Esophagus muscularis mucosa (tissue), 4 donors: ENCODE measurements at regions not wholly inside any gene's neighbourhood (a gene's known extent, or its start where the extent isn't known, plus 50 kb on each side); places are given as distances from the start of the nearest gene placed in this dataset.

ENCODE experiments used
- DNase-seq: peaks from one replicate; pipeline ENCODE4 v3.0.0-alpha.2; 2017; ENCODE audit errors: extremely low spot score
- H3K27ac ChIP-seq, 4 donors: fragments of 200-600 bp; sonication (generic); replicated peaks in 1 of 4; 1 replicate in 3 of 4; 2 replicates in 1 of 4; pipeline ENCODE4 v1.5.1; 2016 to 2019; ENCODE audit warnings: mild to moderate bottlenecking in 1 of 4
- H3K27me3 ChIP-seq, 4 donors: fragments of 200-600 bp; sonication (generic); one replicate each; pipeline versions ENCODE4 v1.5.1 to v1.6.0; 2016 to 2019
- H3K36me3 ChIP-seq, 4 donors: fragments of 200-600 bp; sonication (generic); one replicate each; pipeline ENCODE4 v1.5.1; 2016 to 2019
- H3K4me1 ChIP-seq, 4 donors: fragments of 200-600 bp; sonication (generic); one replicate each; pipeline ENCODE4 v1.5.1; 2016 to 2019
- H3K4me3 ChIP-seq, 4 donors: fragments of 200-600 bp; sonication (generic); 1 replicate in 2 of 4; 2 replicates in 2 of 4; pipeline ENCODE4 v1.5.1; 2016 to 2019; ENCODE audit warnings: mild to moderate bottlenecking in 4 of 4, moderate library complexity in 1 of 4
- H3K9me3 ChIP-seq, 4 donors: fragments of 200-600 bp; sonication (generic); 1 replicate in 3 of 4; 2 replicates in 1 of 4; pipeline ENCODE4 v1.5.1; 2016 to 2019
- EP300 ChIP-seq: sonication (generic); formaldehyde crosslinking; IDR thresholded peaks from one replicate; pipeline ENCODE4 v1.6.1; 2017; ENCODE audit warnings: antibody characterized with exemption
- POLR2A ChIP-seq: fragments of 450-650 bp; IDR thresholded peaks from one replicate; pipeline ENCODE4 v1.6.1; 2017; ENCODE audit warnings: antibody characterized with exemption, moderate library complexity, mild to moderate bottlenecking, low read depth
- POLR2AphosphoS5 ChIP-seq, 2 donors: sonication (generic); formaldehyde crosslinking; IDR thresholded peaks; one replicate each; pipeline ENCODE4 v1.6.1; 2017; ENCODE audit warnings: antibody characterized with exemption in 2 of 2
- WGBS: methylation state at CpG from one replicate; pipeline ENCODE4 v1.1.5; 2018; 5-methylcytosine and 5-hydroxymethylcytosine counted together
- intact Hi-C: fragments of 100-400 bp; cut with DNase I; formaldehyde crosslinking; loops from one replicate; pipeline ENCODE4 v1.15.1; 2023
- TF ChIP-seq, protein P1 (sequence below), 3 experiments: fragments of 200-600 bp in 2 of 3; fragments of 450-650 bp in 1 of 3; sonication (generic) in 2 of 3; IDR thresholded peaks; one replicate each; pipeline ENCODE4 v1.5.1; 2017 to 2019; ENCODE audit warnings: antibody characterized with exemption in 3 of 3, mild to moderate bottlenecking in 2 of 3, moderate library complexity in 1 of 3

DNA sequence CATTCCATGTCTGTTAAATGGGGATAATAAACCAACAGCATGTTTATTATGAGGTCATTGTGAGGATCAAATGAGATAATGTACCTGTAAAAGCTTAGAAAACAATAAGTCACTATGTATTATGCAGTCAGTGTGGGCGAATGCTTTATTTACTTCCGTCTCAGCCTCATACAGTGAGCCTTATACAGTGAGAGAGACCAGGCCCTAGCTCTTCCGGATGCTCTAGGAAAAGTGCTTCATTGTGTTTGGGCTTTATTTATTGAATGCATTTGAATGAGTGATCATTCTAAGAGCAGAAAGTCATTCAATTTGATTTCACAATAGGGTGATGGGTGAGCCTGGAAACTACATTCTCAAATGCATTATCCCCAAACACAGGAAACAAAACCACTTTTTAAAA is 603.9 kb upstream of the FANCL start:
- no peak for DNase-seq
- Histone ChIP-seq H3K36me3 (no peaks in the 10 kb centered on the region), H3K9me3 (no peaks in the 10 kb centered on the region), H3K27me3 (no peaks in the 10 kb centered on the region), H3K27ac (no peak overlapping the region), H3K4me1 (peaks cover 0 to 4% (median 0%) of the 10 kb centered on the region in 4 donors), H3K4me3 (no peak overlapping the region)
- intact Hi-C loops: no loop called here
- TF ChIP-seq POLR2AphosphoS5 (IDR thresholded peaks at IDR 0.05): no peak
- TF ChIP-seq POLR2A: no peak
- no peak for TF ChIP-seq EP300
- TF ChIP-seq, protein P1, sequence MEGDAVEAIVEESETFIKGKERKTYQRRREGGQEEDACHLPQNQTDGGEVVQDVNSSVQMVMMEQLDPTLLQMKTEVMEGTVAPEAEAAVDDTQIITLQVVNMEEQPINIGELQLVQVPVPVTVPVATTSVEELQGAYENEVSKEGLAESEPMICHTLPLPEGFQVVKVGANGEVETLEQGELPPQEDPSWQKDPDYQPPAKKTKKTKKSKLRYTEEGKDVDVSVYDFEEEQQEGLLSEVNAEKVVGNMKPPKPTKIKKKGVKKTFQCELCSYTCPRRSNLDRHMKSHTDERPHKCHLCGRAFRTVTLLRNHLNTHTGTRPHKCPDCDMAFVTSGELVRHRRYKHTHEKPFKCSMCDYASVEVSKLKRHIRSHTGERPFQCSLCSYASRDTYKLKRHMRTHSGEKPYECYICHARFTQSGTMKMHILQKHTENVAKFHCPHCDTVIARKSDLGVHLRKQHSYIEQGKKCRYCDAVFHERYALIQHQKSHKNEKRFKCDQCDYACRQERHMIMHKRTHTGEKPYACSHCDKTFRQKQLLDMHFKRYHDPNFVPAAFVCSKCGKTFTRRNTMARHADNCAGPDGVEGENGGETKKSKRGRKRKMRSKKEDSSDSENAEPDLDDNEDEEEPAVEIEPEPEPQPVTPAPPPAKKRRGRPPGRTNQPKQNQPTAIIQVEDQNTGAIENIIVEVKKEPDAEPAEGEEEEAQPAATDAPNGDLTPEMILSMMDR (IDR thresholded peaks at IDR 0.05): no peak
- WGBS: 87% methylated on average over 3 of the region's 3 CpGs

DNA sequence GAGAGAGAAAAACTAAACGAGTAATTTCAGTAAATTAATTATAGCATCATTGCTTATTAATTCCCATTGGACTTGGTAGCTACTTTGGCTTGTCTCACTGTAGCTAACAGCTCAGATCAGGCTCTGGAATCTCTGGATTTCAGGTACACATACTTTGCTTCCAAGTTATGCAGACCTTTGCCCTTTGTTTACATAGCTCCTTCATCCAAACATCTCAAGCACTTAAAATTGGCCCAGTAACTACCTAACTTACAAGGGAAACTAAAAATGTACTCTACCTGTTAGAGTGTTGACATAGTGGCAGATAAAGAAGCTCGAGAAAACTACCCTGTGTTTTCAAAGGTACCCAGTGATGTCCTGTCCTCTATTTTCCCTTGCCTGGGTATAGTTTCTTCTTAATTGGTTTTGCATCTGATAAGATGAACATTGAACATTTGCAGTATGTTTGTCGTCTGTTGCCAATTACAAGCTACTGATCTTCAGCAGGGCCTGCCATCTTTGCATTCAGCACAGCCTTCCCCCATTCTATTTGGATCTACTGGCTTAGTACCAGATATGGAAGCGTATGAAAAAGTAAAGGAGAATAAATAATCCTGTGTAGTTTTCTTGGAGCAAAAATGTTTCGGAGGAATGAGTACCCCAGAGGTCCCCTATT is 601.5 kb upstream of the FANCL start:
- Histone ChIP-seq H3K9me3 (no peaks in the 10 kb centered on the region), H3K4me1 (peaks cover 0 to 4% (median 0%) of the 10 kb centered on the region in 4 donors), H3K36me3 (no peaks in the 10 kb centered on the region), H3K27me3 (no peaks in the 10 kb centered on the region), H3K4me3 (no peak overlapping the region), H3K27ac (no peak overlapping the region)
- TF ChIP-seq, protein P1 (IDR thresholded peaks at IDR 0.05): no peak
- TF ChIP-seq POLR2A (no peak), POLR2AphosphoS5 (IDR thresholded peaks at IDR 0.05) (no peak)
- 71% methylated on average over 5 of the region's 5 CpGs for WGBS
- intact Hi-C loops: no loop called here
- DNase-seq: no peak

DNA sequence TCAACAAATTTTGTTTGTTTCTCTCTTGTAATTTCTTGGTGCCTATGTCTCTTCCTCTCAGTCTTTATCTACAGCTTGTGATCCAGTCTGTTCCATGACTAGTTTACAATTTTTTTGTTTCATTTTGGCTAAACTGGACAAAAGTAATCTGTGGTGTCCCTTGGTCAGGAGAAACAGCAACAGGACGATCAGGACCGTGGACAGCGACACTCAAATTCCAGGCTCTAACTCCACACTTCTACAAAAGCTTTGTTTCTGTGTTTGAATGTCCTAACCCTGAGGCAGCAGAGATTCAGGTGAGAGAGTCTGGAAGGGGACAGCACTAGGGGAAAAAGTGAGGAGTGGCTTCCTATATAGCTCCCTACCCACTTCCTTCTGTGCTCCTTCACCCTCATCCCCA is 593.3 kb upstream of the FANCL start:
- intact Hi-C loops: no loop called here
- no peak overlapping the region for H3K4me3 ChIP-seq
- H3K36me3 ChIP-seq: no peaks in the 10 kb centered on the region
- peaks cover 0 to 20% (median 9%) of the 10 kb centered on the region in 4 donors for H3K9me3 ChIP-seq
- TF ChIP-seq EP300: no peak
- DNase-seq: no peak
- no peak overlapping the region for H3K27ac ChIP-seq
- no peaks in the 10 kb centered on the region for H3K27me3 ChIP-seq
- 13% methylated on average over 3 of the region's 3 CpGs for whole genome bisulfite sequencing
- no peaks in the 10 kb centered on the region for H3K4me1 ChIP-seq

DNA sequence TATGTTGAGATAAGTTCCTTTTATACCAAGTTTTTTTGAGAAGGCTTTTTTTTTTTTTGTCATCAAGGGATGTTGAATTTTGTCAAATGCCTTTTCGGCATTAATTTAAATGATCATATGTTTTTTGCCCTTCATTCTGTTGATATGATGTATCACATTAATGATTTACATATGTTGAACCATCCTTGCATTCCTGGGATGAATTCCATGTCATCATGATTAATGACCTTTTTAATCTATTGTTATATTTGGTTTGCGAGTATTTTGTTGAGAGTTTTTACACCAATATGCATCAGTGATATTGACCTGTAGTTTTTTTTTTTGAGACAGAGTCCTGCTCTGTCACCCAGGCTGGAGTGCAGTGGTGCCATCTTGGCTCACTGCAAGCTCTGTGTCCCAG is 585.7 kb upstream of the FANCL start:
- no peaks in the 10 kb centered on the region for H3K4me1 ChIP-seq
- WGBS: 98% methylated on average over 2 of the region's 2 CpGs
- H3K27ac ChIP-seq: no peak overlapping the region
- no peak overlapping the region for H3K4me3 ChIP-seq
- H3K9me3 ChIP-seq: peaks cover 0 to 45% (median 39%) of the 10 kb centered on the region in 4 donors
- TF ChIP-seq EP300: no peak
- no peak for TF ChIP-seq POLR2A
- TF ChIP-seq, protein P1 (IDR thresholded peaks at IDR 0.05): no peak
- TF ChIP-seq POLR2AphosphoS5 (IDR thresholded peaks at IDR 0.05): no peak
- intact Hi-C loops: no loop called here
- no peaks in the 10 kb centered on the region for H3K36me3 ChIP-seq
- H3K27me3 ChIP-seq: no peaks in the 10 kb centered on the region
- no peak for DNase-seq

DNA sequence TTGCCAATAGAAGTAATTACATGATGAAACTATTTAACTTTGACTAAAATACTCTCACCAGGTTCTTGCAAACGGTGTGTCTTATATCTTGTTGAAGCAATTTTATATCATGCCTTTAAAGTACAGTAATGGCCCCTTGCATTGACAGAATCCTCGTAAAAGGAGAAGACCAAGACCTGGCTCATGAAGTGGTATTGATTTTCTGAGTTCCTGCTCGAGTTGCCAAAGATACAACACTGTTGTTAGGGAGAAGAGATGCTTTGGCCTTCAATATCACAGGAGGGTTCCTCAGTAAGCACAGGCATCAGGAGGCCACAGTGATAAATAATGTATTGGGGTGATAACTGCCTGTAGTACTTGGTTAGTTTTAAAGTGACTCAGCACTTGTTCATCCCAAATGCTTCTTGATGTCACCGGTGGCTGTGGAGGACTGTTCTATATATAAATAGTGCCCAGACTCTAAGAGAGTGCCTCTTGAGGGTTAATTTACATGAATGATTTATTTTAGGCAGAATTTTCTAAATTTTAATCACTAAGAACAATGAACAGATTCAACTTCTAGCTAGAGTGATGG is 571.7 kb upstream of the FANCL start:
- intact Hi-C loops: no loop called here
- no peaks in the 10 kb centered on the region for H3K27me3 ChIP-seq
- 72% methylated on average over 4 of the region's 4 CpGs for WGBS
- TF ChIP-seq, protein P1 (IDR thresholded peaks at IDR 0.05): no peak
- TF ChIP-seq POLR2AphosphoS5 (IDR thresholded peaks at IDR 0.05) (no peak), EP300 (no peak), POLR2A (no peak)
- no peak overlapping the region for H3K27ac ChIP-seq
- no peaks in the 10 kb centered on the region for H3K4me1 ChIP-seq
- no peak for DNase-seq
- no peak overlapping the region for H3K4me3 ChIP-seq
- no peaks in the 10 kb centered on the region for H3K36me3 ChIP-seq
- no peaks in the 10 kb centered on the region for H3K9me3 ChIP-seq
